Activated effector memory CD4-positive, alpha-beta T cell treated with anti-CD3 and anti-CD28 coated beads, Interleukin-2, amount 50 U/mL, for 16 hours (primary cell): ENCODE measurements at regions not wholly inside any gene's neighbourhood (a gene's known extent, or its start where the extent isn't known, plus 50 kb on each side); places are given as distances from the start of the nearest gene placed in this dataset.

ENCODE experiments used
- DNase-seq: peaks from one replicate; pipeline ENCODE4 v3.0.0-alpha.2; 2020

- DNase-seq = no peak
These were observed 198.6 kb upstream of the SALL1 start for GRCh38 chr16:51349626-51350025.

DNA sequence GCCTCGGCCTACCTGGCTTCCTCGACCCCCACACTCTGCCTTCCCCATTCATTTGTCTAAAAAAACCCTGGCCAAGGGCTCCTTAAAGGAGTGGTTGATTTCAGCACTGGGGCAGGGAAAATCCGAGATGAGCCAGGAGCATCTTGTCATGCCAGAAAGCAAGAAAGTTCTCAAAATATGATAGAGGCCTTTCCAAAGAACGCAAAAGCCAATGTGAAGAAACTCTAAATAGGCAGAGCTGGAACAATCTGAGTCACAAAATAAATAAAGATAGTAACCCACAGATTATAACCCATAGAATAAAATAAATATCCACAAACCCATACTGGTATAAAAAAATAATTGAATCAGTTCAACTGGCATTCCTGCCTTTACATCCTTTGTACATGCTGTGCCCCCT, 192.3 kb upstream of the SALL1 start:
- DNase-seq = no peak

- no peak for DNase-seq
These were observed 190.1 kb upstream of the SALL1 start for GRCh38 chr16:51341204-51341603.

DNA sequence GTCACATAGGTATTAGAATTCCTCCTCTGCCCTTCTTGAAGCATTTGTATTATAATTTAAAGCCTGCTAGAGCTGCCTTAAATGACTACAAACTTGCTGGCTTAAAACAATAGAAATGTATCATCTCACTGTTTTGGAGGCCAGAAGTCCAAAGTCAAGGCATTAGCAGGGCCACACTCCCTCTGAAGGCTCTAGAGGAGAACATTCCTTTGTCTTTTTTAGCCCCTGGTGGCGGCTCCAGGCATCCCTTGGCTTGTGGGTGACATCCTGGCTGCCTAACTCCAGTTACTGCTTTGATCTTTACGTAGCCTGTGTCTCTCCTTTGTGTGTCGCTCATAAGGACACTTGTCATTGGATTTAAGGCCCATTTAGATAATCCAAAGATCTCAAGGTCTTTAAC, 186.6 kb upstream of the SALL1 start:
- no peak for DNase-seq

DNA sequence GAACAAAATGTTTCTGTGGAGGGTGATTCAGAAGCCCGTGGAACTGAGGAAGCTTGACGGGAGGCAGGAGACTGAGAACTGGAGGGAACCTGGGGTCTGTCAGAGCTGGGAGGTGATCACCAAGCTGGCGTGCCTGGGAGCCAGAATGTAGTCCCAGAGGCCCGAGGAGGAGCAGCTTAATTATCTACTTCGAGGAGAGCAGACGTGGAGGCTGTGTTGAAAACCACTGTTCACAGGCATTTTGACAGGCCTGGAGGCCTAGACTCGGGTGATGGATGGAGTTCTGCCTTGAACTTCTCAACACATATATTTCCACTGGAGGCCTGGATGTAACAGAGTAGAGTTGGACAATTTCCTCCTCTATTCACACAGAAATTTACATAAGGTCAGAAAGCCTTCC, 177.7 kb upstream of the SALL1 start:
- DNase-seq = no peak

- no peak for DNase-seq
These were observed 175.9 kb upstream of the SALL1 start for GRCh38 chr16:51327001-51327400.

- no peak for DNase-seq
These were observed 175.2 kb upstream of the SALL1 start for GRCh38 chr16:51326131-51326856.

DNA sequence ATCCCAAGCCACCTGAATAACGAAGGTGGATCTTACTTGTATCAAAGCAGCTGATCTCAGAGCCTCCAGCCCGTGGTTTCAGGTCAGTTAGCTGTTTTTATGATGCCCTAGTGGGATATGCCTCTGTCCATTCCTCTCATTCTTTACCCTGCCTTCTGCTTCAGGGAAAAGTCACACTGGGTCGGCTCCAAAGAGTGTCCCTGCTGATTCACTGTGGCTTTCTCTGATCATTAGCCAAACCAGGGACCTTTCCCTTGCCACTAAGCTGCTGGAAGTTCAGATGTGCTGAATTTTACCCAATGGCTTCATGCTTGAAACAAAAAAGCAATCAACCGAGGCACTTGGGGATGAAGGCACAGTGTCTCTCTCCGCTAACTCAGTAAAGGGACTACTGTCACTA, 170.2 kb upstream of the SALL1 start:
- DNase-seq = no peak

DNA sequence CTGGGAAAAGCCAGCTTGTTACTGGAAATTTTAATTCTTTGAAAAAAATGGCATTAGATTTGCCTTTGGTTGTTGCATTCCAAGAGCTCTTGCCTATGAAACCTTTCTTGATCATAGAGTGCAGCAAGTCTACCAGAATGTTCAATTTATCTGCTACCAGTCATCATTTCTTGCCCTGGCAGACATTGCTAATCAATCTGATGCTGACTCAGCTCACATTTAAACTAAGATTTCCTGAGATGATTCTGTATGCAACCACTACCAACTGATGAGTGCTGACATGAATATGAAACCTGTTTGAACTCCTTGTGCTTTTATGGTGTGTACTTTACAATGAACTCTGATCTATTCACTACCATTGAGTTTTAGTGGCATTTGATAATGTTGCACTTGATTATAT, 166.5 kb upstream of the SALL1 start:
- DNase-seq = no peak

DNA sequence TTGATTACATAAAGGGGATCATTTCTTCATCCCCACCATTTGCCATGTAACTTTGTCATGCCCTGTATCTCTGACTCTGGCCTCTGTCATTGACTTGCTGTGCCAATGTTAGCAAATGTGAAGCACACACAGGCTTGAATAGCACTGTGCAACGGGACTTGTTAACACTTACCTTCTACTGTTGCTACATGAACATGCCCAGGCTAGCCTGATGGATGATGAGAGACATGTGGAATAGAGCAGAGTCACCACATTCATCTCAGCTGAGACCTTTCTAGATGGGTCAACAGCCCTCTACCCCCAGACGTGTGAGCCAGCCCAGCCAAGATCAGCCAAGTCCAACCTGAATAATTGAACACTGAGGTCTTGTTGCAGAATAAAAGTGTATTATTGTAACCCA, 162.1 kb upstream of the SALL1 start:
- DNase-seq = no peak

DNA sequence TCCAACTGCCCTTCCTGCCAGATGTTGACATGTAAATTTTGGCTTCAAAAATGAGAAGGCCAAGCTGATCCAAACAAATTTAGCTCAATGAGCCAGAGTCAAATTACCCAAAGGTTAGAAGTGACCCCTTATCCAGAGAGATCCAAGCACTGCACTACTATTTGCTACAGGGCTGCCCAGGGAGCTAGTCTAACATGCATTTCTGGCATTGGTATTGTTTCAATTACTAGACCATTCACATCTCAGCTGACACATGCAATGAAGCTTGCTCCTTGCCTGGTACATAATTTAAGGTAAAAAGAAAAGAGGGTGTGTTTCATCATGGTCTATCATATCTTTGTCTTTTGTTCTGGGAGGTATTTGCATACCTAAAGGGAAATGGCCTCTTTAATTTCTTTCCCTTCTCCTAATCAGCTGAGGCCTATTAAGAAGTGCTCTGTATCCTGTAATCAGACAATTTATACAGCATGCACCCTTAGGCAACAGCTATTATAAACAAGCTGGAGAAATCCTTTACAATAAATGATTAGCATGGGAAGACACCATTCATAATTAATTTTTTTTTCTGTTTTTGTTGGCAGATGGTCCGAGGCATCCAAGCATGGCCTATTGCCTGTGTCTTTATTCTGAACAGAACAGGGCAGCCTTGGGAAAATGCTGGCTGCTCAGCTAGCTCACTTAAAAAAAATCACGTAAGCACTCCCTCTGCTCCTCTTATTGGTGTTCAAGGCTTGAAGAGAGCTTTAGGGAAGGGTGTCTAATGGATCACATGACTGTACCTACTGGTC, 161.5 kb upstream of the SALL1 start:
- DNase-seq = no peak

DNA sequence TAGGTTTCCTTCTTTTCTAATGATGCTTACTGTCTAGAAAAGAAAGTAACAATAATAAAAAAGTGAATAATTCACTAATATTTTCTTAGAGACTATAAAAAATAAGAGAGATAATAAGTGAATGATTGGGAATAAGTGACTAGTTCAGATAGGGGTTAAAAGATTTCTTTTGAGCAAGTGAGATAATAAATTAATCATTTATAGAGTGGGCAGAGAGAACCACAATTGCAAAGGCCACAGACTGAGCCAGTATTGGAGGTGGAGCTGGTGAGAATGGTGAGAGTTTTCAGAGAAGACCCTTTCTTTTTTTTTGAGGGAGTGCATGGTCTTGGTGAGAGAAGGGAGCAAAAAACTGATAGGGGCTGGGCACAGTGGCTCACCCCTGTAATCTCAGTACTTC, 159.1 kb upstream of the SALL1 start:
- DNase-seq = no peak

DNA sequence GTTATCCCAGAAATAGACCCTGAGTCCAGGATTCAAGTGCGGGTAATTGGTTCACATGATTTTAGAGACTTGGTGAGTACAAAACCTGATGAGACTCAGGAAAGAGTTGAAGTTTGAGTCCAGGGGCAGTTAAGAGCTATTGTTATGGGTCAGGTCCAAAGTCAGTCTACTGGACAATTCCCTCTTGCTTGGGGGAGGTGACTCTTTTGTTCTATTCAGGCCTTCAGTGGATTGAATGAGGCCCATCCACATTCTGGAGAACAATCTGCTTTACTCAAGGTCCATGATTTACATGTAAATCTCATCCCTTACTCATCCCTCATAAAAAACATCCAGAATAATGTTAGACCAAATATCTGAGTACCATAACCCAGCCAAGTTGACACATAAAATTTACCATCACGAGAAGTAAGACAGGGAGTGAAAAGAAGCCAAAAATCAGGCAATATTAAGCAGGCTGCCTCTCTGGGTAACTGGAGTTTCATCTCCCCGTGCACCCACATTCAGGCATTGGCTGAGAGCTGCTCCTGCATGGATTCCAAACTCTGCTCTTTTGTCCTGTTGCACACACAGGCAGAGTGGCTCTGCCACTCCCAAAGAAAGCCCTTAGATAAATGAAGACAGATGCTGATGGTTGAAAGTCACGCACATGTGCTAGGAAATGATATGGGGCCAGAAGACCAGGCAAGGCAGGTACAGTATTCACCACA, 156.0 kb upstream of the SALL1 start:
- no peak for DNase-seq

DNA sequence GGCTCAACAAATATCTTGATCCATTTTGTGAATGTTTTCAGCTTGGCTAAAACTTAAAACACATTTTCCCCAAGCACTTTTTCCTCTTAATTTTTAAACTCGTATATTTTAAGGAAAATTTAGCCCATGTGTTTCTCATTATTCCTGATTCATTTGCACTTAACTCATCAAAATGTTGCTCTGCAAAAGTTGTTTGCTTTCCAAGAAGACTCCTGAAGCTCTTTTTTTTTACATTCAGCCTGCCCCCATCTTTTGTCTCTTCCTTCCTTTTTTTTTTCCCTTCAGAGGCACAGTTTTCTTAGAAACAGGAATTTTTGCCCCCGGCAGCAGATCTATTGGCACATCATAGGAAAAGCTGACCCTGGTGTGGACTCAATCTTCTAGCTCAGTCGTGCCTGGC, 155.0 kb upstream of the SALL1 start:
- no peak for DNase-seq

- no peak for DNase-seq
These were observed 154.3 kb upstream of the SALL1 start for GRCh38 chr16:51305337-51305736.

DNA sequence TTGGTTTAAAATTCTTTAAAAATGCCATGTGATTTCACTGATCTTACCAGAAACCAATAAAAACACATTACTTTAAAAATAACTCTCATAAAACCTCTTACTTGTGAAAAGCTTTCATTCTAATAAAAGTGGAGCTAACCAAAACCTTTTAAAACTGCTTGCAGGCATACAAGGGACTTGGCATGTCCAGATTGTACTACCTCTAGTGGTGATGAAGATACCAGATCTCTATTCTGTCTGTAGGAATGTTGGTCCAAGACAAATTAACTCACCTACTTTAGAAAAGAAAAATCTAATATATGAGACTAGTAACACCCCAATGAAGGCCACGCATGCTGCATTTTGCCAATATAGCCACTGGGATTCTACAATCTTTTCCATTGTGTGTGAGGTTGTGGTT, 151.0 kb upstream of the SALL1 start:
- no peak for DNase-seq

DNA sequence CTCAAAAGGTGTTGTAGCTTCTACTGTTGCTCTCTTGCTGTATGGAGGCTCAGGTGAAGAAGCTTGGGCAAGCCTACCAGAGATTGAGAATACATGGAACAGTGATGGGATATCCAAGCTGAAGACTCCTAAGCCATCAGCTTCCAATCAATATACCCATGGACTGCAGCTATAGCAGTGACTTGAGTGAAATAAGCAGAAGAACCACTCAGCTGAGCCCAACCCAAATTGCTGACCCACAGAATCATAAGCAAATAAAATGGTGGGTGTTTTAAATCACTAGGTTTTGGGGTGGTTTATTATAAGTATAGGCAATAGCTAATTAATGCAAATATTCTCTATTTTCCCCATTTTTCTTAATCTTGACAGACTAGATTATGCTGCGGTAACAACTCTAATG, 147.7 kb upstream of the SALL1 start:
- DNase-seq = no peak

DNA sequence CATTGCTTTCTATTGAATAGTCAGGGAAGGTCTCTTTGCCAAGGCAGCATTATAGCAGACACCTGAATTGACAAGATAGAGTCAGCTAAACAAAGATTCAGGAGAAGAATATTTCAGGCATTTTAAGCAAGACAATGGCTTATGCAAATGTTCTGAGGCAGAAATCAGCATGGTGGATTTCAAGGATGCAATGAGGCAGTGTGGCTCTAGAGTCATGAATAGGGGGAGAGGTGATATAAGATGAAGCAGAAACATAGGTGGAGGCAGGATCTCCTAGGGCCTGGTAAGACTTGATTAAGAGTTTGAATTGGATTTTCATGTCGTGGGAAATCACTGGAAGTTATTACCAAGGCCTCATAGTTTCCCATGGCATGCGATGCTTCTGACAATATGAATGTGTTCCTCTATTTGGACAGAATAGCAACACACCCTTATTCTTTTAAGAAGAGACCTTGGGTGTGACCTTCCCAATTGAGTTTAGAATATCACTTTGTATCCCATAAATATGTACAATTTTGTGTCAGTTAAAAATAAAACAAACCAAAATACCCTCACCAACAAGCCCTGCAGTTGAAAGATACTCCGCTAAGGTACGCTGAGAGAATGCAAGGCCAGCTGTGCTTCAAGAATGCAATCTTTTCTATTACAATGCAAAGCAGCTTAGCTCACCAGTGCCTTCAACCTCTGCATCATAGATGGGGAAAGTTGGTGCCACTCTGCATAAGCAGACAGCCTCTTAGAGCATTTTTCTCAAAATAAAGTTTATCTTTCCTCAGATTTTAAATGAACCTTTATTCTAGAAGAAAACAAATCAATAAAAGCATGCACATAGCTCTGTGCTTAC, 139.6 kb upstream of the SALL1 start:
- DNase-seq = no peak

- DNase-seq = no peak
These were observed 138.3 kb upstream of the SALL1 start for GRCh38 chr16:51289336-51289735.

DNA sequence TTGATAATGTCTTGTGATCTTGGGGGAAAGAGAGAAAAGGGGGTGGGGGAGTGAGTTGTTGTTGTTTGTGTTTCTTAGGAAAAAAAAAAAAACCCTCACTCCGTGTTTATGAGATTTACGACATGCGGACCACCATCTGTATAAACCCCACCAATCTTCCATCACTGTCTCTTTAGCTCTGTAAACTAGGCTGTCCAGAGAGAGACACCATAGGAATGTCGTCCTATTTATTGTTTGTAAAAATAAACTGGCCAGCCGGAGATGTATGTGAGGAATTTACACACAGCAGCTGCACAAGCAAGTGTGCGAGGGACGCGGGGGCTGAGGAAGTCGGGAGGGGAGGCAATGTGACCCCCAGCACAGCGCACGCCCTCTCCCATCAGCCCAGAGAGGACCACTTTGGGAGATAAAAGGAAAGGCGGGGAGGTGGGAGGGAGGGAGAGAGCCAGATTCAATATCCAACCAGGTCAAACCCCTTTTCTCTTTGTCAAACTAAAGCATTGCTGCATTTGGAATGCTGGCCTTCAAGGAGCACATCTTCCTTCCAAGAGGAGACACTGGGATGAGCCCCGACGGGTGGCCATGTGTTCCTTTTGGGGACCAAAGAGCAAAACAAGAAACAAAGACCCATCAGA, 136.2 kb upstream of the SALL1 start:
- no peak for DNase-seq

DNA sequence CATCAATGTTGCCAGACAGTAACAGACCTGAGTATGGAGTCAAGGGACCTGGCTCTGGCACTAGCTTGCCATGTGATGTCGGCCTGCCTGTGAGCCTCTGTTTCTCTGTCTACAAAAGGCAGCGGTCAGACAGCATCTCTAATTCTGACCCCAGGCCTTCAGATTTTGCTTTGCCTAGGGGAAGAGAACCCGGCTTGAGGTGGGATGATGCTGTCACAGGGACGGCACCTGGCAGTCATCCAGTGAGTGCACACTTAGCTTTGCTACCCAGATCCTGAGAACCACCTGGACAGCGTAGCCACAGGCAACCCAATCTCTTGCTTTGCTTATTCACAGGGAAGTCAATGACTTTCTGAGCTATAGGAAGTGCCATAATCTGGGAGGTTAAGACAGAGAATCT, 135.2 kb upstream of the SALL1 start:
- DNase-seq = no peak

DNA sequence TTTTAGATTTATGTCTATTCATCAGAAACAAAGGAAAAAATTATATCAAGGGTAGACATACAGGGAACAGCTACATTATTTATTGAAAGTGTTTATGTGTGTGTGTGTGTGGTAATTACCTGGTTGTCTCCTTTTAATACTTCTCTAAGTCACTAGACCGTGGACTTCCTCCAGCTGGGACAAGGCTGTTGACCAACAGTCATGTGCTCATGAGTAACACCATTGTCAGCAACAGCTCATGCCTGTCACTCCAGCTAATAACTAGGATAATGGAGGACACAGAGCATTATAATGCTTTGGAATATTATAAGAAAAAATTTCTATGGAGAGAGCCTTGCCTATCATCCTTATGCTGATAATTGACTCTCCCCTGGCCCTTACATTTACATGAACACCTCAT, 125.3 kb upstream of the SALL1 start:
- no peak for DNase-seq

DNA sequence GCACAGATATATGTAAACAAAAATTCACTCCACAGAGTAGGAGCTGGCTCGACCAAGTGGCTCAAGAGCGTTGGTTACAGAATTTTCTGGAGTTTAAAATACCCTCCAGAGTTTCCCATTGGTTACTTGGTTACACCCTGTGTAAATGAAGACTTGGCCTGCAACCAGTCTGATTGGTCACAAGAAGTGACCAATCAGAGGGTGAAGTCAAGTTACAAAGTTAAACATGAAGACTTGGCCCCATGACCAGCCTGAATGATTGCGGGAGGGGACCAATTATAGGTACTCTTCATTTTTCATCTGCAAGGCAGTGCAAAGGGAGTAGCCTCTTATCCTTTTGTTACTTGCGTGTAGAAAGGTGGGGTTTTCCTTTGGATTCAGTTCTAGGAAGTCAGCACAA, 121.3 kb upstream of the SALL1 start:
- DNase-seq = no peak
